Breast epithelium (tissue), 3 donors: ENCODE measurements at regions not wholly inside any gene's neighbourhood (a gene's known extent, or its start where the extent isn't known, plus 50 kb on each side); places are given as distances from the start of the nearest gene placed in this dataset.

Experiments used
- POLR2AphosphoS5 ChIP-seq, 3 donors: sonication (generic); formaldehyde crosslinking; IDR thresholded peaks; one replicate each; pipeline ENCODE4 v1.6.1; 2017; ENCODE audit warnings: antibody characterized with exemption in 3 of 3
- TF ChIP-seq, protein P1 (sequence below), 3 donors: fragments of 450-650 bp; IDR thresholded peaks; one replicate each; pipeline ENCODE4 v1.5.1; 2016 to 2017; ENCODE audit warnings: antibody characterized with exemption in 3 of 3, mild to moderate bottlenecking in 3 of 3, moderate library complexity in 3 of 3

DNA sequence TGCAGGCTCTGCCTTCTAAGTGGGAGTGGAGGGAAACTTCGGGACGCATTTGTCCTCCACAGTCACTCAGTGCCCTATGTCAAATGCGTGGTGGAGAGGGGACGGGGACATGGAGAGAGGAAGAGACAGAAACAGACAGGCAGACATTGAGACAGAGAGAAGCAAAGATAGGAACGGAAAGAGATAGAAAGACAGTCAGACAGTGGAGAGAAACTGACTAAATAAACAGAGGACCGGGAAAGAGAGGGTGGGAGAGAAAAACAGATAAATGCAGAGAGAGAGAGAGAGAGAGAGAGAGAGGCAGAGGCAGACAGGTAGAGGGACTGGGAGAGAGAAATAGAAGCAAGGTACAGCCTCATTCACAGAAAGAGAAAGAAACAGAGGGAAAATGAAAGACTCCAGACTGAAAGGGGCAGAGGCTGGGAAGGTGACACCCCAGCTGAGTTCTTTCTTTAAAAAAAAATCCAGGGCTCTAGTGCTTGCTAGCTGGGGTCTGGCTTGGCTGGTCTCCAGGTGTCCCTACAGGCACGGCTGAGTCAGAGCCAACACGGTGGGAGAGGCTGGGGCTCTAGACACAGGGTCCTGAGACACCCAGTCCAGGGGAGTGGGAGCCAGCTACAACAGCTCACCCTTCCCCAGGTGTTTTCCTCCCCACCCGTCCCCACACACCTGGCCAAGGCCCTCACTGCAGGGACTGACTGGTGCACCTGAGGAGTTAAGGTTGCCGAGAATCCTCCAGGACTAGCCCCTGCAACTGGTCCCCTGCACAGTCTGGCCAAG, 506.1 kb upstream of the PROK2 start:
- TF ChIP-seq, protein P1, sequence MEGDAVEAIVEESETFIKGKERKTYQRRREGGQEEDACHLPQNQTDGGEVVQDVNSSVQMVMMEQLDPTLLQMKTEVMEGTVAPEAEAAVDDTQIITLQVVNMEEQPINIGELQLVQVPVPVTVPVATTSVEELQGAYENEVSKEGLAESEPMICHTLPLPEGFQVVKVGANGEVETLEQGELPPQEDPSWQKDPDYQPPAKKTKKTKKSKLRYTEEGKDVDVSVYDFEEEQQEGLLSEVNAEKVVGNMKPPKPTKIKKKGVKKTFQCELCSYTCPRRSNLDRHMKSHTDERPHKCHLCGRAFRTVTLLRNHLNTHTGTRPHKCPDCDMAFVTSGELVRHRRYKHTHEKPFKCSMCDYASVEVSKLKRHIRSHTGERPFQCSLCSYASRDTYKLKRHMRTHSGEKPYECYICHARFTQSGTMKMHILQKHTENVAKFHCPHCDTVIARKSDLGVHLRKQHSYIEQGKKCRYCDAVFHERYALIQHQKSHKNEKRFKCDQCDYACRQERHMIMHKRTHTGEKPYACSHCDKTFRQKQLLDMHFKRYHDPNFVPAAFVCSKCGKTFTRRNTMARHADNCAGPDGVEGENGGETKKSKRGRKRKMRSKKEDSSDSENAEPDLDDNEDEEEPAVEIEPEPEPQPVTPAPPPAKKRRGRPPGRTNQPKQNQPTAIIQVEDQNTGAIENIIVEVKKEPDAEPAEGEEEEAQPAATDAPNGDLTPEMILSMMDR (IDR thresholded peaks at IDR 0.05), result no peak
- TF ChIP-seq POLR2AphosphoS5 (IDR thresholded peaks at IDR 0.05), result no peak
